HG03097 (cell line): ENCODE measurements at regions not wholly inside any gene's neighbourhood (a gene's known extent, or its start where the extent isn't known, plus 50 kb on each side); places are given as distances from the start of the nearest gene placed in this dataset.

Experiments
- ATAC-seq: cut with Tn5 transposase; IDR thresholded peaks from one replicate; pipeline ENCODE4 v1.9.1; 2021; ENCODE audit not compliant: unreplicated experiment, low FRiP score

GRCh38 chr1:101153692-101154091 is 83.1 kb upstream of the S1PR1 start:
- ATAC-seq, result no peak

GRCh38 chr1:101152633-101153032 is 84.2 kb upstream of the S1PR1 start:
- no peak for ATAC-seq

- ATAC-seq, result no peak
These were observed 85.5 kb upstream of the S1PR1 start for GRCh38 chr1:101151286-101151685.

GRCh38 chr1:101150670-101151069 is 86.1 kb upstream of the S1PR1 start:
- ATAC-seq, result no peak

- ATAC-seq, result no peak
These were observed 86.6 kb upstream of the S1PR1 start for GRCh38 chr1:101150266-101150665.

GRCh38 chr1:101148980-101149379 is 87.8 kb upstream of the S1PR1 start:
- ATAC-seq, result no peak

- no peak for ATAC-seq
These were observed 89.4 kb upstream of the S1PR1 start for GRCh38 chr1:101147381-101147780.

GRCh38 chr1:101145449-101145820 is 91.4 kb upstream of the S1PR1 start:
- no peak for ATAC-seq

- no peak for ATAC-seq
These were observed 92.0 kb upstream of the S1PR1 start for GRCh38 chr1:101144671-101145448.

- ATAC-seq, result no peak
These were observed 94.6 kb upstream of the S1PR1 start for GRCh38 chr1:101142244-101142643.

GRCh38 chr1:101141376-101141775 is 95.4 kb upstream of the S1PR1 start:
- ATAC-seq, result no peak

- ATAC-seq, result no peak
These were observed 96.7 kb upstream of the S1PR1 start for GRCh38 chr1:101139821-101140718.

GRCh38 chr1:101139130-101139529 is 97.7 kb upstream of the S1PR1 start:
- ATAC-seq, result no peak

GRCh38 chr1:101137144-101138126 is 99.4 kb upstream of the S1PR1 start:
- peak; percentile 34 for ATAC-seq

- ATAC-seq, result peak; percentile 48
These were observed 100.1 kb upstream of the S1PR1 start for GRCh38 chr1:101136739-101137138.

- ATAC-seq, result no peak
These were observed 100.5 kb upstream of the S1PR1 start for GRCh38 chr1:101136271-101136670.

GRCh38 chr1:101135526-101135925 is 101.3 kb upstream of the S1PR1 start:
- ATAC-seq, result no peak

GRCh38 chr1:101131239-101131843 is 105.5 kb upstream of the S1PR1 start:
- no peak for ATAC-seq

GRCh38 chr1:101130673-101131072 is 105.1 kb upstream of the DPH5 start:
- ATAC-seq, result no peak

- no peak for ATAC-seq
These were observed 103.3 kb upstream of the DPH5 start for GRCh38 chr1:101128846-101129245.
